ENCODE measurements at regions not wholly inside any gene's neighbourhood (a gene's known extent, or its start where the extent isn't known, plus 50 kb on each side); places are given as distances from the start of the nearest gene placed in this dataset.

GRCh38 chr6:156563714-156564113 lies 213.5 kb upstream of the ARID1B start:
- TF ChIP-seq GATA2 (IDR thresholded peaks at IDR 0.05; ENCODE audit: low read depth, low read length) (no peak; the same call in 1 of the 2 replicates), GATA3 (IDR thresholded peaks at IDR 0.05; ENCODE audit: low read depth, low read length) (no peak)
